ENCODE measurements at regions not wholly inside any gene's neighbourhood (a gene's known extent, or its start where the extent isn't known, plus 50 kb on each side); places are given as distances from the start of the nearest gene placed in this dataset.

GRCh38 chr4:133621628-133622027 is 472.5 kb downstream of the PCDH10 start:
- ATAC-seq (no peak), DNase-seq (no peak)
- H3K27ac ChIP-seq = no peak overlapping the region
- H3K36me3 ChIP-seq = no peaks in the 10 kb centered on the region
- WGBS, 4 donors = 66 to 91% (median 82%) methylated on average over 1 of the region's 1 CpG
- H3K4me1 ChIP-seq = peaks cover 0 to 10% (median 0%) of the 10 kb centered on the region in 12 donors
- intact Hi-C loops (cut with DNase I) = no loop called here
- TF ChIP-seq CTCF (IDR thresholded peaks at IDR 0.05) = no peak
- no peak for TF ChIP-seq POLR2A (IDR thresholded peaks at IDR 0.05)
- H3K4me3 ChIP-seq = no peak overlapping the region
- no peaks in the 10 kb centered on the region for H3K9me3 ChIP-seq
- no peaks in the 10 kb centered on the region for H3K27me3 ChIP-seq

- Histone ChIP-seq H3K4me3 (no peak overlapping the region), H3K36me3 (no peaks in the 10 kb centered on the region), H3K27ac (no peak overlapping the region), H3K9me3 (no peaks in the 10 kb centered on the region), H3K4me1 (peaks cover 0 to 10% (median 0%) of the 10 kb centered on the region in 12 donors), H3K27me3 (no peaks in the 10 kb centered on the region)
- WGBS, 4 donors = 53 to 67% (median 59%) methylated on average over 4 of the region's 4 CpGs
- ATAC-seq (no peak), DNase-seq (no peak)
- intact Hi-C loops (cut with DNase I) = no loop called here
- TF ChIP-seq CTCF (IDR thresholded peaks at IDR 0.05) (no peak), POLR2A (IDR thresholded peaks at IDR 0.05) (no peak)
Measured at GRCh38 chr4:133620555-133620954, 471.5 kb downstream of the PCDH10 start.

- Histone ChIP-seq H3K36me3 (no peaks in the 10 kb centered on the region), H3K27me3 (no peaks in the 10 kb centered on the region), H3K9me3 (no peaks in the 10 kb centered on the region), H3K4me1 (peaks cover 0 to 10% (median 0%) of the 10 kb centered on the region in 12 donors), H3K4me3 (no peak overlapping the region), H3K27ac (no peak overlapping the region)
- WGBS, 4 donors = 86 to 90% (median 88%) methylated on average over 1 of the region's 1 CpG
- TF ChIP-seq POLR2A (IDR thresholded peaks at IDR 0.05) (no peak), CTCF (IDR thresholded peaks at IDR 0.05) (no peak)
- intact Hi-C loops (cut with DNase I) = no loop called here
- DNase-seq = no peak
- ATAC-seq = no peak
Measured at GRCh38 chr4:133618963-133619362, 469.9 kb downstream of the PCDH10 start.

- no peak for TF ChIP-seq POLR2A (IDR thresholded peaks at IDR 0.05)
- no peak for TF ChIP-seq CTCF (IDR thresholded peaks at IDR 0.05)
- H3K27ac ChIP-seq = no peak overlapping the region
- H3K4me3 ChIP-seq = no peak overlapping the region
- no peaks in the 10 kb centered on the region for H3K27me3 ChIP-seq
- intact Hi-C loops (cut with DNase I) = no loop called here
- WGBS, 4 donors = 45 to 58% (median 52%) methylated on average over 2 of the region's 2 CpGs
- no peaks in the 10 kb centered on the region for H3K4me1 ChIP-seq
- no peaks in the 10 kb centered on the region for H3K9me3 ChIP-seq
- H3K36me3 ChIP-seq = no peaks in the 10 kb centered on the region
- ATAC-seq (no peak), DNase-seq (no peak)
Measured at GRCh38 chr4:133600008-133600407, 450.9 kb downstream of the PCDH10 start.
